ENCODE measurements at regions not wholly inside any gene's neighbourhood (a gene's known extent, or its start where the extent isn't known, plus 50 kb on each side); places are given as distances from the start of the nearest gene placed in this dataset.
A peak's percentile ranks its signal among the peaks of the same experiment; 100 is the strongest.

GRCh38 chr13:44818428-44818827, 170.8 kb downstream of the NUFIP1 start:
- in situ Hi-C loops (cut with MboI; ENCODE audit: low pct_ligation_motif_present in 1 of 4, low pct_unique_long_range_greater_than_20kb in 1 of 4, low sequenced_read_pairs in 3 of 4): no loop called here
- TF ChIP-seq CTCF (IDR thresholded peaks at IDR 0.05): peak in 1 of 5 experiments; percentile 10
- no peak for TF ChIP-seq POLR2AphosphoS5 (IDR thresholded peaks at IDR 0.05)
- no peak overlapping the region for H3K4me3 ChIP-seq
- H3K27ac ChIP-seq: no peak overlapping the region
- no peaks in the 10 kb centered on the region for H3K27me3 ChIP-seq
- intact Hi-C loops (cut with DNase I; ENCODE audit: low total_unique reads): no loop called here
- no peak for DNase-seq
- H3K9me3 ChIP-seq: no peaks in the 10 kb centered on the region
- no peaks in the 10 kb centered on the region for H3K36me3 ChIP-seq
- WGBS, 2 donors (ENCODE audit: low coverage in 1 of 2): 84 to 93% methylated on average over 4 to 6 of the region's 6 CpGs
- peaks cover 0 to 10% (median 2%) of the 10 kb centered on the region in 4 donors for H3K4me1 ChIP-seq

GRCh38 chr13:44818016-44818415, 171.3 kb downstream of the NUFIP1 start:
- intact Hi-C loops (cut with DNase I; ENCODE audit: low total_unique reads) (no loop called here), in situ Hi-C loops (cut with MboI; ENCODE audit: low pct_ligation_motif_present in 1 of 4, low pct_unique_long_range_greater_than_20kb in 1 of 4, low sequenced_read_pairs in 3 of 4) (no loop called here)
- no peak for TF ChIP-seq POLR2AphosphoS5 (IDR thresholded peaks at IDR 0.05)
- TF ChIP-seq CTCF (IDR thresholded peaks at IDR 0.05): no peak
- no peak for TF ChIP-seq EP300 (IDR thresholded peaks at IDR 0.05; ENCODE audit: low read depth)
- no peaks in the 10 kb centered on the region for H3K36me3 ChIP-seq
- peaks cover 0 to 12% (median 2%) of the 10 kb centered on the region in 4 donors for H3K4me1 ChIP-seq
- no peak for DNase-seq
- no peaks in the 10 kb centered on the region for H3K9me3 ChIP-seq
- WGBS, 2 donors (ENCODE audit: low coverage in 1 of 2): 92 to 97% methylated on average over 4 to 5 of the region's 5 CpGs
- H3K4me3 ChIP-seq: no peak overlapping the region
- H3K27ac ChIP-seq: no peak overlapping the region
- H3K27me3 ChIP-seq: no peaks in the 10 kb centered on the region

- TF ChIP-seq CTCF (IDR thresholded peaks at IDR 0.05): no peak
- no peak for TF ChIP-seq EP300 (IDR thresholded peaks at IDR 0.05; ENCODE audit: low read depth)
- TF ChIP-seq POLR2AphosphoS5 (IDR thresholded peaks at IDR 0.05): no peak
- TF ChIP-seq POLR2A (IDR thresholded peaks at IDR 0.05): no peak
- H3K27me3 ChIP-seq: no peaks in the 10 kb centered on the region
- in situ Hi-C loops (cut with MboI; ENCODE audit: low pct_ligation_motif_present in 1 of 4, low pct_unique_long_range_greater_than_20kb in 1 of 4, low sequenced_read_pairs in 3 of 4) (no loop called here), intact Hi-C loops (cut with DNase I; ENCODE audit: low total_unique reads) (no loop called here)
- H3K27ac ChIP-seq: no peak overlapping the region
- peaks cover 0 to 12% (median 2%) of the 10 kb centered on the region in 4 donors for H3K4me1 ChIP-seq
- no peaks in the 10 kb centered on the region for H3K36me3 ChIP-seq
- no peaks in the 10 kb centered on the region for H3K9me3 ChIP-seq
- DNase-seq: no peak
- H3K4me3 ChIP-seq: no peak overlapping the region
- 63% methylated on average over 5 of the region's 5 CpGs; no CpG with 5 or more reads in 1 of the 2 donors for WGBS, 2 donors (ENCODE audit: low coverage in 1 of 2)
Observed at GRCh38 chr13:44817131-44817671, 172.1 kb downstream of the NUFIP1 start.

GRCh38 chr13:44816701-44817100, 172.6 kb downstream of the NUFIP1 start:
- H3K4me1 ChIP-seq: peaks cover 0 to 12% (median 2%) of the 10 kb centered on the region in 4 donors

More at GRCh38 chr13:44816701-44817100, 172.6 kb downstream of the NUFIP1 start:
- H3K36me3 ChIP-seq: no peaks in the 10 kb centered on the region
- no peak for DNase-seq
- no peaks in the 10 kb centered on the region for H3K9me3 ChIP-seq
- 78 to 84% methylated on average over 1 of the region's 1 CpG for WGBS, 2 donors (ENCODE audit: low coverage in 1 of 2)
- H3K27me3 ChIP-seq: no peaks in the 10 kb centered on the region
- in situ Hi-C loops (cut with MboI; ENCODE audit: low pct_ligation_motif_present in 1 of 4, low pct_unique_long_range_greater_than_20kb in 1 of 4, low sequenced_read_pairs in 3 of 4) (no loop called here), intact Hi-C loops (cut with DNase I; ENCODE audit: low total_unique reads) (no loop called here)
- H3K4me3 ChIP-seq: no peak overlapping the region
- no peak overlapping the region for H3K27ac ChIP-seq
- TF ChIP-seq POLR2AphosphoS5 (IDR thresholded peaks at IDR 0.05) (no peak), EP300 (IDR thresholded peaks at IDR 0.05; ENCODE audit: low read depth) (no peak), CTCF (IDR thresholded peaks at IDR 0.05) (no peak), POLR2A (IDR thresholded peaks at IDR 0.05) (no peak)
